ENCODE measurements at regions not wholly inside any gene's neighbourhood (a gene's known extent, or its start where the extent isn't known, plus 50 kb on each side); places are given as distances from the start of the nearest gene placed in this dataset.

- TF ChIP-seq CTCF (conservative IDR thresholded peaks at IDR 0.05; ENCODE audit: low read depth, low read length) (no peak), EZH2 (IDR thresholded peaks at IDR 0.05; ENCODE audit: borderline replicate concordance, low read depth, low read length, poor library complexity, severe bottlenecking) (no peak)
These were observed 62.7 kb upstream of the PCDH17 start for GRCh38 chr13:57568865-57569264.
